DND-41 (cell line): ENCODE measurements at regions not wholly inside any gene's neighbourhood (a gene's known extent, or its start where the extent isn't known, plus 50 kb on each side); places are given as distances from the start of the nearest gene placed in this dataset.

ENCODE experiments used
- ATAC-seq: fragments of 200-7000 bp; cut with Tn5 transposase; 3 replicates; pipeline ENCODE4 v1.9.1; 2021; ENCODE audit warnings: low read depth; ENCODE audit not compliant: insufficient read depth
- DNase-seq: peaks from one replicate; pipeline ENCODE4 v3.0.0-alpha.2; 2020
- H2AFZ ChIP-seq: 2 replicates; pipeline ENCODE4 v1.6.0; 2012; ENCODE audit warnings: low read depth, low read length
- H3K27ac ChIP-seq: 2 replicates; pipeline ENCODE4 v1.5.1; 2012; ENCODE audit warnings: low read length, inconsistent platforms
- H3K27me3 ChIP-seq: fragments of 200-600 bp; sonication (generic); 2 replicates; pipeline ENCODE4 v1.6.0; 2012; ENCODE audit warnings: low read length, mild to moderate bottlenecking, inconsistent platforms; ENCODE audit not compliant: insufficient read depth, poor library complexity
- H3K36me3 ChIP-seq: 2 replicates; pipeline ENCODE4 v1.5.1; 2012; ENCODE audit warnings: low read length, inconsistent platforms; ENCODE audit not compliant: insufficient read depth
- H3K4me1 ChIP-seq: 2 replicates; pipeline ENCODE4 v1.5.1; 2012; ENCODE audit warnings: mild to moderate bottlenecking, low read length; ENCODE audit not compliant: insufficient read depth
- H3K4me2 ChIP-seq: 2 replicates; pipeline ENCODE4 v1.6.0; 2012; ENCODE audit warnings: mild to moderate bottlenecking, moderate library complexity, low read length, inconsistent platforms; ENCODE audit not compliant: insufficient read depth
- H3K4me3 ChIP-seq, 2 experiments: fragments of 200-600 bp in 1 of 2; shearing (Covaris generic) in 1 of 2; 2 replicates each; pipeline ENCODE4 v1.5.1; 2012 to 2016; ENCODE audit warnings: inconsistent platforms in 2 of 2, low read length in 2 of 2, mild to moderate bottlenecking in 2 of 2, low read depth in 1 of 2, moderate library complexity in 1 of 2
- H3K79me2 ChIP-seq: 2 replicates; pipeline ENCODE4 v1.6.0; 2012; ENCODE audit warnings: low read length, inconsistent platforms; ENCODE audit not compliant: insufficient read depth
- H3K9ac ChIP-seq: 2 replicates; pipeline ENCODE4 v1.6.0; 2012; ENCODE audit warnings: low read depth, mild to moderate bottlenecking, inconsistent platforms, low read length, moderate library complexity
- H3K9me3 ChIP-seq: 2 replicates; pipeline ENCODE4 v1.5.1; 2012; ENCODE audit warnings: low read length, moderate library complexity, mild to moderate bottlenecking, inconsistent platforms; ENCODE audit not compliant: insufficient read depth, severe bottlenecking
- H4K20me1 ChIP-seq: 2 replicates; pipeline ENCODE4 v1.6.0; 2012; ENCODE audit warnings: low read length; ENCODE audit not compliant: insufficient read depth
- EZH2 ChIP-seq: IDR thresholded peaks from 3 replicates; pipeline ENCODE4 v1.6.1; 2012; ENCODE audit warnings: borderline replicate concordance, low read depth, mild to moderate bottlenecking, moderate library complexity, low read length, inconsistent platforms; ENCODE audit not compliant: severe bottlenecking
- TF ChIP-seq, protein P1 (sequence below): IDR thresholded peaks from 2 replicates; pipeline ENCODE4 v1.5.1; 2012; ENCODE audit warnings: borderline replicate concordance, low read length, moderate library complexity, mild to moderate bottlenecking; ENCODE audit not compliant: poor library complexity, severe bottlenecking; ENCODE audit errors: extremely low read depth

DNA sequence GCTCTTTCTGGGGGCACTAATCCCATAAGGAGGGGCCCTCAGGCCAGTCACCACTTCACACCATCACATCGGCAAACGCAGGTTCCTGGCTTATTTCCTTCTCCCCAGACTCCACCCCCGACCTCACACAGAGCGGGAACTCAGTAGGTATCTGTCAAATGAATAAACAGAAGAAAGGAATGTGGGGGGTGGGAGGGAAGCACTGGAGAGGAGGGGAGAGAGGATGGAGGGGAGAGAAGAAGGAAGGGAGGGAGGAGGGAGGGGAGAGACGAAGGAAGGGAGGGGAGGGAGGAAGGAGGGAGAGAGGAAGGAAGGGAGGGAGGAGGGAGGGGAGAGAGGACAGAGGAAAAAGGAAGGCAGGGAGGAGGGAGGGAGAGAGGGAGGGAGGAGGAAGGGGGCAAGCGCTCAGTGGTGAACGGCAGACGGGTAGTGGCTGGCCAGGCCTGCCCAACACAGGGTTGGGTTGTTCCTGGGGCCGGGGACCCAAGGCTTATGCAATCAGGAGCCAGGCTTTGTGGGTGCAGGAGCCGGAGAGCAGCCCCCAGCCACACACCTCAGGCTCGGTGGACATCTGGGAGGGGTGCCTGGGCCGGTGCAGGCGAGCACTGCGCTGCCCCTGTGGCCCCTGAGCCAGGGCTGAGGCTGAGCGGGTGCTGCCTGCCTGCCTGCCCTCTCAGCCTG is 52.6 kb upstream of the FBRSL1 start:
- no peaks in the 10 kb centered on the region for H3K36me3 ChIP-seq
- no peaks in the 10 kb centered on the region for H3K4me1 ChIP-seq
- H3K4me2 ChIP-seq, result no peak overlapping the region
- no peak overlapping the region for H3K4me3 ChIP-seq
- TF ChIP-seq, protein P1, sequence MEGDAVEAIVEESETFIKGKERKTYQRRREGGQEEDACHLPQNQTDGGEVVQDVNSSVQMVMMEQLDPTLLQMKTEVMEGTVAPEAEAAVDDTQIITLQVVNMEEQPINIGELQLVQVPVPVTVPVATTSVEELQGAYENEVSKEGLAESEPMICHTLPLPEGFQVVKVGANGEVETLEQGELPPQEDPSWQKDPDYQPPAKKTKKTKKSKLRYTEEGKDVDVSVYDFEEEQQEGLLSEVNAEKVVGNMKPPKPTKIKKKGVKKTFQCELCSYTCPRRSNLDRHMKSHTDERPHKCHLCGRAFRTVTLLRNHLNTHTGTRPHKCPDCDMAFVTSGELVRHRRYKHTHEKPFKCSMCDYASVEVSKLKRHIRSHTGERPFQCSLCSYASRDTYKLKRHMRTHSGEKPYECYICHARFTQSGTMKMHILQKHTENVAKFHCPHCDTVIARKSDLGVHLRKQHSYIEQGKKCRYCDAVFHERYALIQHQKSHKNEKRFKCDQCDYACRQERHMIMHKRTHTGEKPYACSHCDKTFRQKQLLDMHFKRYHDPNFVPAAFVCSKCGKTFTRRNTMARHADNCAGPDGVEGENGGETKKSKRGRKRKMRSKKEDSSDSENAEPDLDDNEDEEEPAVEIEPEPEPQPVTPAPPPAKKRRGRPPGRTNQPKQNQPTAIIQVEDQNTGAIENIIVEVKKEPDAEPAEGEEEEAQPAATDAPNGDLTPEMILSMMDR, result no peak
- TF ChIP-seq EZH2, result no peak
- ATAC-seq (peak; percentile 47; the same call in 2 of the 3 replicates), DNase-seq (no peak)
- H3K27me3 ChIP-seq, result no peaks in the 10 kb centered on the region
- no peaks in the 10 kb centered on the region for H4K20me1 ChIP-seq
- no peaks in the 10 kb centered on the region for H3K9me3 ChIP-seq
- H3K79me2 ChIP-seq, result no peaks in the 10 kb centered on the region
- H2AFZ ChIP-seq, result no peak overlapping the region
- no peak overlapping the region for H3K27ac ChIP-seq
- H3K9ac ChIP-seq, result no peak overlapping the region

DNA sequence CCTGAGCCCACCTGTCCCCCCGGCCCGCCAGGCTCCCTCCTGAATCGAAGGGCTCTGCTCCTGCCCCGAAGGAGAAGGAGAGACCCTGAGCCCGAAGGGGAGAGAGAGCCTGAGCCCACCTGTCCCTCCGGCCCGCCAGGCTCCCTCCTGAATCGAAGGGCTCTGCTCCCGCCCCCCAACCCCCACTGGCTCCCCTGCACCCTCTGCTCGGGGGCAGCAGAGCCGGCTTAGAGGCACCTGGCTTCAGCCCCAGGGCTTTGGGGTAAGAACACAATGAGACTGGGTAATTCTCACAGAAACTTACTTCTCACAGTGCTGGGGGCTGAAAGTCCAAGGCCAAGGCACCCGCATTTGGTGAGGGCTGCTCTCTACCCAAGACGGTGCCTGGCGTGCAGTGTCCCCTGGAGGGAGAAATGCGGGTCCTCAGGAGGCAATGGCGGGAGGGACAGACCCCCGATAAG is 53.1 kb upstream of the FBRSL1 start:
- ATAC-seq (no peak), DNase-seq (no peak)
- no peak overlapping the region for H3K4me2 ChIP-seq
- no peak overlapping the region for H2AFZ ChIP-seq
- no peak overlapping the region for H3K4me3 ChIP-seq
- no peak overlapping the region for H3K9ac ChIP-seq
- H3K27ac ChIP-seq, result no peak overlapping the region
- no peaks in the 10 kb centered on the region for H3K4me1 ChIP-seq
- H3K9me3 ChIP-seq, result no peaks in the 10 kb centered on the region
- no peaks in the 10 kb centered on the region for H4K20me1 ChIP-seq
- no peaks in the 10 kb centered on the region for H3K36me3 ChIP-seq
- TF ChIP-seq, protein P1, result no peak
- H3K27me3 ChIP-seq, result no peaks in the 10 kb centered on the region
- H3K79me2 ChIP-seq, result no peaks in the 10 kb centered on the region

DNA sequence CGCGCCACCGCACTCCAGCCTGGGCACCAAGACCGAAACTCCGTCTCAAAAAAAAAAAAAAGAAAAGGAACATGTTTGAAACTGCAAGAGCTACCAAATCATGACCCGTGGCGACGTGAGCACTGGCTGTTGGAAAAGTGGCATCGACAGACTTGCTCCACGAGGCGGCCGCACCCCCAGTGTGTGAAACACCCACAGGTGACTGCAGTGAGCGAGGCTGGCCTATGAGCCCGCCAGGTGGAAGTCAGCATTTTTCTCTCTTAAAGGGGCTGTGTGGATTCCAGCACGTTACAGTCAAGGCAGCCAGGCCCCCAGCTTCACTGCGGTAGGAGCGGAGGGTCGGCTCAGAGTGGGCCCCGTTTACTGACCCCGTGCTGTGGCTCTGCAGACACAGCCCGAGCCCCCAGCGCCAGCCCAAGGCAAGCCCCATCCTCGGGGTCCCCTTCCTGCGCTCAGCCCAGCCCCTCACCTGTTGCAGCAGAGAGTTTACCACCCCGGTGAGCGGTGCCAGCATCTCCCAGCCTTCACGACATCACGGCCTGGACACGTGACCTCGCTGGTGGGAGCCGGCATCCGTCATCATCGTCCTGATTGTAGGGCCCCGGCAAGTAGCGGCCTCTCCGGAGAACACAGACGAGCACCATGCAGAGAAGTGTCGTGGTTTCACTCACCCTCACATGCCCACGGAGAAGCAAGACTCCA is 54.3 kb upstream of the FBRSL1 start:
- TF ChIP-seq, protein P1, result no peak
- no peak for TF ChIP-seq EZH2
- Histone ChIP-seq H4K20me1 (no peaks in the 10 kb centered on the region), H2AFZ (no peak overlapping the region), H3K4me3 (no peak overlapping the region), H3K9me3 (no peaks in the 10 kb centered on the region), H3K27ac (no peak overlapping the region), H3K4me1 (no peaks in the 10 kb centered on the region), H3K36me3 (no peaks in the 10 kb centered on the region), H3K79me2 (no peaks in the 10 kb centered on the region), H3K27me3 (no peaks in the 10 kb centered on the region), H3K9ac (no peak overlapping the region), H3K4me2 (no peak overlapping the region)
- ATAC-seq, result no peak
- no peak for DNase-seq
